Parathyroid adenoma (tissue), 2 donors: ENCODE measurements at regions not wholly inside any gene's neighbourhood (a gene's known extent, or its start where the extent isn't known, plus 50 kb on each side); places are given as distances from the start of the nearest gene placed in this dataset.

ENCODE experiments used
- H2AFZ ChIP-seq: fragments of 300-600 bp; sonication (generic); one replicate; pipeline ENCODE4 v1.7.0; 2017; ENCODE audit warnings: antibody characterized with exemption, mild to moderate bottlenecking
- H3K27ac ChIP-seq: fragments of 300-600 bp; sonication (generic); one replicate; pipeline ENCODE4 v1.7.0; 2017
- H3K27me3 ChIP-seq: fragments of 300-600 bp; sonication (generic); one replicate; pipeline ENCODE4 v1.7.0; 2017; ENCODE audit warnings: low read length; ENCODE audit not compliant: control insufficient read depth, insufficient read depth
- H3K36me3 ChIP-seq: fragments of 300-600 bp; sonication (generic); one replicate; pipeline ENCODE4 v1.7.0; 2017; ENCODE audit warnings: low read length; ENCODE audit not compliant: control insufficient read depth, insufficient read depth
- H3K4me1 ChIP-seq: fragments of 300-600 bp; sonication (generic); one replicate; pipeline ENCODE4 v1.7.0; 2017; ENCODE audit warnings: control low read depth
- H3K4me2 ChIP-seq: fragments of 300-600 bp; sonication (generic); one replicate; pipeline ENCODE4 v1.7.0; 2017; ENCODE audit warnings: low read length
- H3K4me3 ChIP-seq: fragments of 300-600 bp; sonication (generic); one replicate; pipeline ENCODE4 v1.7.0; 2017; ENCODE audit warnings: low read depth, low read length
- H3K79me2 ChIP-seq: fragments of 300-600 bp; sonication (generic); one replicate; pipeline ENCODE4 v1.7.0; 2017; ENCODE audit warnings: control low read depth
- H3K9ac ChIP-seq: fragments of 300-600 bp; sonication (generic); one replicate; pipeline ENCODE4 v1.7.0; 2017; ENCODE audit warnings: mild to moderate bottlenecking
- H3K9me3 ChIP-seq: fragments of 300-600 bp; sonication (generic); one replicate; pipeline ENCODE4 v1.7.0; 2017; ENCODE audit warnings: low read length; ENCODE audit not compliant: control insufficient read depth
- CTCF ChIP-seq: fragments of 300-600 bp; sonication (generic); IDR thresholded peaks from one replicate; pipeline ENCODE4 v1.7.0; 2017; ENCODE audit warnings: antibody characterized with exemption, mild to moderate bottlenecking
- donor health status: primary hyperparathyroidism.

- Histone ChIP-seq H3K4me1 (no peaks in the 10 kb centered on the region), H3K27ac (no peak overlapping the region), H3K4me3 (no peak overlapping the region), H3K27me3 (no peaks in the 10 kb centered on the region), H2AFZ (no peak overlapping the region), H3K9me3 (no peaks in the 10 kb centered on the region), H3K79me2 (no peaks in the 10 kb centered on the region), H3K9ac (no peak overlapping the region), H3K4me2 (no peak overlapping the region), H3K36me3 (no peaks in the 10 kb centered on the region)
- no peak for TF ChIP-seq CTCF
These were observed 1126.1 kb downstream of the KCNT2 start for GRCh38 chr1:195482137-195482536.

- Histone ChIP-seq H3K27me3 (no peaks in the 10 kb centered on the region), H3K9ac (no peak overlapping the region), H3K4me3 (no peak overlapping the region), H3K4me1 (no peaks in the 10 kb centered on the region), H3K9me3 (no peaks in the 10 kb centered on the region), H2AFZ (no peak overlapping the region), H3K27ac (no peak overlapping the region), H3K36me3 (no peaks in the 10 kb centered on the region), H3K79me2 (no peaks in the 10 kb centered on the region), H3K4me2 (no peak overlapping the region)
- TF ChIP-seq CTCF: no peak
These were observed 1126.9 kb downstream of the KCNT2 start for GRCh38 chr1:195481293-195481692.

- no peaks in the 10 kb centered on the region for H3K9me3 ChIP-seq
- H3K4me3 ChIP-seq: no peak overlapping the region
- H2AFZ ChIP-seq: no peak overlapping the region
- H3K27ac ChIP-seq: no peak overlapping the region
- no peak overlapping the region for H3K4me2 ChIP-seq
- H3K9ac ChIP-seq: no peak overlapping the region
- H3K27me3 ChIP-seq: no peaks in the 10 kb centered on the region
- H3K36me3 ChIP-seq: no peaks in the 10 kb centered on the region
- no peaks in the 10 kb centered on the region for H3K4me1 ChIP-seq
- no peak for TF ChIP-seq CTCF
- no peaks in the 10 kb centered on the region for H3K79me2 ChIP-seq
These were observed 1132.7 kb downstream of the KCNT2 start for GRCh38 chr1:195475568-195475967.

- no peaks in the 10 kb centered on the region for H3K27me3 ChIP-seq
- no peaks in the 10 kb centered on the region for H3K36me3 ChIP-seq
- H3K79me2 ChIP-seq: no peaks in the 10 kb centered on the region
- H3K9ac ChIP-seq: no peak overlapping the region
- H3K4me2 ChIP-seq: no peak overlapping the region
- H3K27ac ChIP-seq: no peak overlapping the region
- no peaks in the 10 kb centered on the region for H3K9me3 ChIP-seq
- no peak overlapping the region for H3K4me3 ChIP-seq
- no peak overlapping the region for H2AFZ ChIP-seq
- no peaks in the 10 kb centered on the region for H3K4me1 ChIP-seq
- TF ChIP-seq CTCF: no peak
These were observed 1135.9 kb downstream of the KCNT2 start for GRCh38 chr1:195472291-195472690.

- H3K4me2 ChIP-seq: no peak overlapping the region
- TF ChIP-seq CTCF: no peak
- H3K36me3 ChIP-seq: no peaks in the 10 kb centered on the region
- no peaks in the 10 kb centered on the region for H3K4me1 ChIP-seq
- no peak overlapping the region for H2AFZ ChIP-seq
- H3K27me3 ChIP-seq: no peaks in the 10 kb centered on the region
- no peak overlapping the region for H3K27ac ChIP-seq
- no peaks in the 10 kb centered on the region for H3K9me3 ChIP-seq
- H3K4me3 ChIP-seq: no peak overlapping the region
- H3K9ac ChIP-seq: no peak overlapping the region
- H3K79me2 ChIP-seq: no peaks in the 10 kb centered on the region
These were observed 1141.6 kb downstream of the KCNT2 start for GRCh38 chr1:195466639-195467038.
